ENCODE measurements at regions not wholly inside any gene's neighbourhood (a gene's known extent, or its start where the extent isn't known, plus 50 kb on each side); places are given as distances from the start of the nearest gene placed in this dataset.
"Not testable (repeated sequence)": the region's sequence is repeated elsewhere in the genome, so short reads cannot be mapped to it uniquely, and the experiment has no call there.

DNA sequence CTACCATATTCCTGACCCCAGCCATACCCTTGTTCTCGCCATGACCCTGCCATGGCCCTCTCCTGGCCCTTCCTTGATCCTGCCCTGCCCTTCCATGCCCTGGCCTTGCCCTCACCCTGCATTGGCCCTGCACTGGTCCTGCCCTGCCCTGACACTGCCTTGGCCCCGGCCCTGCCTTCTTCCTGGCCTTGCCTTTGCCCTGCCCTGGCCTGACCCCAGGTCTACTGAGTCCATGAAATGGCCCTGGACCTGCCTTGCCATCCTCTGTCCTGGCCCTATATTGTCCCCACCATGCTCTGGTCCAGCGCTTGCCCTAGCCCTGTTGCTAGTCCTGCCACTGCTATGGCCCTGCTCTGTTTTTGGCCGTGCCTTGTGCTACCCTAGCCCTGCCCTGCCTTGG, 536.1 kb downstream of the FOXD4L6 start:
- not testable (repeated sequence) for TF ChIP-seq POLR2A (IDR thresholded peaks at IDR 0.05)
- TF ChIP-seq, protein P1, sequence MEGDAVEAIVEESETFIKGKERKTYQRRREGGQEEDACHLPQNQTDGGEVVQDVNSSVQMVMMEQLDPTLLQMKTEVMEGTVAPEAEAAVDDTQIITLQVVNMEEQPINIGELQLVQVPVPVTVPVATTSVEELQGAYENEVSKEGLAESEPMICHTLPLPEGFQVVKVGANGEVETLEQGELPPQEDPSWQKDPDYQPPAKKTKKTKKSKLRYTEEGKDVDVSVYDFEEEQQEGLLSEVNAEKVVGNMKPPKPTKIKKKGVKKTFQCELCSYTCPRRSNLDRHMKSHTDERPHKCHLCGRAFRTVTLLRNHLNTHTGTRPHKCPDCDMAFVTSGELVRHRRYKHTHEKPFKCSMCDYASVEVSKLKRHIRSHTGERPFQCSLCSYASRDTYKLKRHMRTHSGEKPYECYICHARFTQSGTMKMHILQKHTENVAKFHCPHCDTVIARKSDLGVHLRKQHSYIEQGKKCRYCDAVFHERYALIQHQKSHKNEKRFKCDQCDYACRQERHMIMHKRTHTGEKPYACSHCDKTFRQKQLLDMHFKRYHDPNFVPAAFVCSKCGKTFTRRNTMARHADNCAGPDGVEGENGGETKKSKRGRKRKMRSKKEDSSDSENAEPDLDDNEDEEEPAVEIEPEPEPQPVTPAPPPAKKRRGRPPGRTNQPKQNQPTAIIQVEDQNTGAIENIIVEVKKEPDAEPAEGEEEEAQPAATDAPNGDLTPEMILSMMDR (IDR thresholded peaks at IDR 0.05) = not testable (repeated sequence)

Data from right lobe of liver (tissue), 4 donors.